Esophagus squamous epithelium (tissue), 5 donors: ENCODE measurements at regions not wholly inside any gene's neighbourhood (a gene's known extent, or its start where the extent isn't known, plus 50 kb on each side); places are given as distances from the start of the nearest gene placed in this dataset.

ENCODE experiments used
- DNase-seq: peaks from one replicate; lab custom pipeline; 2025; lab: John Stamatoyannopoulos, UW
- H3K27ac ChIP-seq, 4 donors: fragments of 200-600 bp; sonication (generic); one replicate each; pipeline ENCODE4 v1.5.1; 2016 to 2019; ENCODE audit warnings: mild to moderate bottlenecking in 1 of 4
- H3K27me3 ChIP-seq, 4 donors: fragments of 200-600 bp; sonication (generic); 1 replicate in 3 of 4; 2 replicates in 1 of 4; pipeline versions ENCODE4 v1.5.1 to v1.6.0; 2017 to 2021; ENCODE audit warnings: antibody characterized with exemption in 1 of 4
- H3K36me3 ChIP-seq, 3 donors: fragments of 200-600 bp; sonication (generic); one replicate each; pipeline ENCODE4 v1.5.1; 2016 to 2019
- H3K4me1 ChIP-seq, 3 donors: fragments of 200-600 bp; sonication (generic); one replicate each; pipeline ENCODE4 v1.5.1; 2017 to 2019
- H3K4me3 ChIP-seq, 4 donors: fragments of 200-600 bp; sonication (generic); 1 replicate in 3 of 4; 2 replicates in 1 of 4; pipeline ENCODE4 v1.5.1; 2016 to 2019; ENCODE audit warnings: mild to moderate bottlenecking in 2 of 4, moderate library complexity in 1 of 4
- H3K9me3 ChIP-seq, 3 donors: fragments of 200-600 bp; sonication (generic); one replicate each; pipeline ENCODE4 v1.5.1; 2016 to 2019
- CTCF ChIP-seq, 6 experiments: fragments of 450-650 bp in 4 of 6; fragments of 200-600 bp in 2 of 6; sonication (generic) in 2 of 6; IDR thresholded peaks; one replicate each; pipeline ENCODE4 v1.5.1; 2016 to 2019; ENCODE audit warnings: antibody characterized with exemption in 6 of 6, mild to moderate bottlenecking in 4 of 6, moderate library complexity in 4 of 6
- POLR2A ChIP-seq, 4 donors: fragments of 450-650 bp; IDR thresholded peaks; one replicate each; pipeline ENCODE4 v1.6.1; 2017; ENCODE audit warnings: antibody characterized with exemption in 4 of 4, mild to moderate bottlenecking in 4 of 4, moderate library complexity in 3 of 4
- WGBS, 2 donors: methylation state at CpG; one replicate each; pipeline ENCODE4 v1.1.5; 2018; 5-methylcytosine and 5-hydroxymethylcytosine counted together
- intact Hi-C: fragments of 100-400 bp; cut with DNase I; formaldehyde crosslinking; loops from one replicate; pipeline ENCODE4 v1.15.0; 2022
- donor health status: DM: yes; HTN: yes; CAD: no.

- no peak overlapping the region for H3K4me3 ChIP-seq
- TF ChIP-seq CTCF (IDR thresholded peaks at IDR 0.05) (no peak), POLR2A (IDR thresholded peaks at IDR 0.05) (no peak)
- no peaks in the 10 kb centered on the region for H3K36me3 ChIP-seq
- H3K4me1 ChIP-seq = no peaks in the 10 kb centered on the region
- no peaks in the 10 kb centered on the region for H3K9me3 ChIP-seq
- H3K27me3 ChIP-seq = no peaks in the 10 kb centered on the region
- no peak for DNase-seq
- no peak overlapping the region for H3K27ac ChIP-seq
- 94 to 98% methylated on average over 3 to 4 of the region's 4 CpGs for WGBS, 2 donors
- intact Hi-C loops = no loop called here
Measured at GRCh38 chr12:92458996-92459395, 243.8 kb upstream of the PLEKHG7 start.

- 56 to 57% methylated on average over 4 of the region's 4 CpGs for WGBS, 2 donors
- intact Hi-C loops = no loop called here
Measured at GRCh38 chr12:92457458-92458180, 245.2 kb upstream of the PLEKHG7 start.

GRCh38 chr12:92452763-92453162, 250.0 kb upstream of the PLEKHG7 start:
- Histone ChIP-seq H3K9me3 (no peaks in the 10 kb centered on the region), H3K4me1 (no peaks in the 10 kb centered on the region), H3K27ac (no peak overlapping the region), H3K36me3 (no peaks in the 10 kb centered on the region), H3K4me3 (no peak overlapping the region), H3K27me3 (no peaks in the 10 kb centered on the region)
- intact Hi-C loops = no loop called here
- no peak for DNase-seq
- TF ChIP-seq CTCF (IDR thresholded peaks at IDR 0.05) (no peak), POLR2A (IDR thresholded peaks at IDR 0.05) (no peak)

More at GRCh38 chr12:92457458-92458180, 245.2 kb upstream of the PLEKHG7 start:
- Histone ChIP-seq H3K36me3 (no peaks in the 10 kb centered on the region), H3K27ac (no peak overlapping the region), H3K27me3 (no peaks in the 10 kb centered on the region), H3K9me3 (no peaks in the 10 kb centered on the region), H3K4me3 (no peak overlapping the region), H3K4me1 (no peaks in the 10 kb centered on the region)
- no peak for DNase-seq
- TF ChIP-seq CTCF (IDR thresholded peaks at IDR 0.05) = no peak

- Histone ChIP-seq H3K9me3 (no peaks in the 10 kb centered on the region), H3K4me1 (peaks cover 8 to 29% (median 18%) of the 10 kb centered on the region in 3 donors), H3K4me3 (no peak overlapping the region), H3K36me3 (no peaks in the 10 kb centered on the region), H3K27ac (peak overlapping the region; percentile 62 to 80 (median 72)), H3K27me3 (no peaks in the 10 kb centered on the region)
- DNase-seq = no peak
- TF ChIP-seq POLR2A (IDR thresholded peaks at IDR 0.05) (no peak), CTCF (IDR thresholded peaks at IDR 0.05) (no peak)
- intact Hi-C loops = no loop called here
- 48% methylated on average over 1 of the region's 1 CpG for WGBS, 2 donors
Measured at GRCh38 chr12:92446083-92446460, 256.7 kb upstream of the PLEKHG7 start.

GRCh38 chr12:92445253-92446082, 257.3 kb upstream of the PLEKHG7 start:
- 16 to 28% methylated on average over 10 of the region's 10 CpGs for WGBS, 2 donors
- peak overlapping the region; percentile 62 to 80 (median 72) for H3K27ac ChIP-seq
- no peaks in the 10 kb centered on the region for H3K36me3 ChIP-seq
- TF ChIP-seq POLR2A (IDR thresholded peaks at IDR 0.05) (no peak), CTCF (IDR thresholded peaks at IDR 0.05) (no peak)
- no peaks in the 10 kb centered on the region for H3K27me3 ChIP-seq
- no peaks in the 10 kb centered on the region for H3K9me3 ChIP-seq
- H3K4me1 ChIP-seq = peaks cover 8 to 29% (median 18%) of the 10 kb centered on the region in 3 donors
- H3K4me3 ChIP-seq = peak overlapping the region in 1 of 4 donors; percentile 25
- intact Hi-C loops = no loop called here
- no peak for DNase-seq
